WTC11 (cell line): ENCODE measurements at regions not wholly inside any gene's neighbourhood (a gene's known extent, or its start where the extent isn't known, plus 50 kb on each side); places are given as distances from the start of the nearest gene placed in this dataset.

Experiments used
- ATAC-seq: fragments of 200-7000 bp; cut with Tn5 transposase; 2 replicates; pipeline ENCODE4 v1.10.0; 2021; ENCODE audit warnings: mild to moderate bottlenecking, moderate library complexity
- CTCF ChIA-PET: fragments of 300-600 bp; sonication (Branson Sonifier 250); formaldehyde crosslinking; loops from one replicate; lab custom pipeline; 2021; ENCODE audit warnings: antibody characterized with exemption; lab: Charles Lee
- POLR2A ChIA-PET: fragments of 350-600 bp; sonication (Branson Sonifier 250); formaldehyde crosslinking; loops from one replicate; lab custom pipeline; 2021; ENCODE audit warnings: antibody characterized with exemption; lab: Charles Lee
- DNase-seq: peaks from one replicate; pipeline ENCODE4 v3.0.0; 2021; ENCODE audit warnings: low spot score
- H3K27ac Mint-ChIP-seq: 2 replicates; pipeline ENCODE4 v1.8.0; 2021; ENCODE audit warnings: mixed read lengths
- H3K27me3 Mint-ChIP-seq: 2 replicates; pipeline ENCODE4 v1.8.0; 2021; ENCODE audit warnings: low read depth, mild to moderate bottlenecking, moderate library complexity, mixed read lengths
- H3K36me3 Mint-ChIP-seq: 2 replicates; pipeline ENCODE4 v1.8.0; 2021; ENCODE audit warnings: mixed read lengths
- H3K4me1 Mint-ChIP-seq: 2 replicates; pipeline ENCODE4 v1.8.0; 2022; ENCODE audit warnings: mixed read lengths
- H3K4me3 Mint-ChIP-seq: 2 replicates; pipeline ENCODE4 v1.8.0; 2021; ENCODE audit warnings: mild to moderate bottlenecking, moderate library complexity, mixed read lengths
- H3K9me3 Mint-ChIP-seq: 2 replicates; pipeline ENCODE4 v1.8.0; 2021; ENCODE audit warnings: mixed read lengths
- ARID4B ChIP-seq: sonication (generic); formaldehyde crosslinking; IDR thresholded peaks from 2 replicates; pipeline ENCODE4 v1.8.0; 2023; ENCODE audit warnings: missing genetic modification reagents, mild to moderate bottlenecking, borderline replicate concordance
- CDX4 ChIP-seq: fragments of 250-450 bp; sonication (Bioruptor Pico); IDR thresholded peaks from 2 replicates; pipeline ENCODE4 v1.9.0; 2021; ENCODE audit warnings: moderate library complexity, mild to moderate bottlenecking, inconsistent platforms, borderline replicate concordance
- E2F1 ChIP-seq: sonication (generic); formaldehyde crosslinking; IDR thresholded peaks from 2 replicates; pipeline ENCODE4 v1.8.0; 2022; ENCODE audit warnings: mild to moderate bottlenecking, missing genetic modification reagents
- FOXP1 ChIP-seq: sonication (generic); formaldehyde crosslinking; IDR thresholded peaks from 2 replicates; pipeline ENCODE4 v1.8.0; 2022; ENCODE audit warnings: missing genetic modification reagents, mild to moderate bottlenecking, moderate library complexity, borderline replicate concordance
- GRHL2 ChIP-seq: fragments of 250-450 bp; sonication (Bioruptor Pico); IDR thresholded peaks from 2 replicates; pipeline ENCODE4 v1.8.0; 2022; ENCODE audit warnings: mild to moderate bottlenecking, moderate library complexity; ENCODE audit not compliant: insufficient replicate concordance, severe bottlenecking
- IRF1 ChIP-seq: sonication (generic); formaldehyde crosslinking; IDR thresholded peaks from 2 replicates; pipeline ENCODE4 v1.8.0; 2023; ENCODE audit warnings: missing genetic modification reagents
- JUN ChIP-seq: sonication (generic); formaldehyde crosslinking; IDR thresholded peaks from 2 replicates; pipeline ENCODE4 v1.8.0; 2023; ENCODE audit warnings: mild to moderate bottlenecking, missing genetic modification reagents
- KAT7 ChIP-seq: sonication (generic); formaldehyde crosslinking; IDR thresholded peaks from 2 replicates; pipeline ENCODE4 v1.8.1; 2023; ENCODE audit warnings: missing genetic modification reagents, mild to moderate bottlenecking, borderline replicate concordance
- NFATC4 ChIP-seq: fragments of 250-450 bp; sonication (Bioruptor Pico); IDR thresholded peaks from 2 replicates; pipeline ENCODE4 v1.9.0; 2021; ENCODE audit warnings: mild to moderate bottlenecking
- NFE2L1 ChIP-seq: sonication (generic); formaldehyde crosslinking; IDR thresholded peaks from 2 replicates; pipeline ENCODE4 v1.8.1; 2023; ENCODE audit warnings: missing genetic modification reagents
- NR3C1 ChIP-seq: sonication (generic); formaldehyde crosslinking; conservative IDR thresholded peaks from 2 replicates; pipeline ENCODE4 v1.8.1; 2023; ENCODE audit warnings: low read depth, mild to moderate bottlenecking, missing genetic modification reagents
- OVOL2 ChIP-seq: fragments of 250-450 bp; sonication (Bioruptor Pico); IDR thresholded peaks from 2 replicates; pipeline ENCODE4 v1.9.0; 2021; ENCODE audit warnings: mild to moderate bottlenecking, borderline replicate concordance
- PRRX2 ChIP-seq: fragments of 250-450 bp; sonication (Bioruptor Pico); IDR thresholded peaks from 2 replicates; pipeline ENCODE4 v1.8.0; 2021; ENCODE audit warnings: mild to moderate bottlenecking
- RELA ChIP-seq: sonication (generic); formaldehyde crosslinking; IDR thresholded peaks from 2 replicates; pipeline ENCODE4 v1.8.1; 2022; ENCODE audit warnings: missing genetic modification reagents, mild to moderate bottlenecking, borderline replicate concordance
- SMAD3 ChIP-seq: sonication (generic); formaldehyde crosslinking; IDR thresholded peaks from 2 replicates; pipeline ENCODE4 v1.8.0; 2022; ENCODE audit warnings: missing genetic modification reagents, mild to moderate bottlenecking, borderline replicate concordance
- SOX15 ChIP-seq: fragments of 250-450 bp; sonication (Bioruptor Pico); IDR thresholded peaks from 2 replicates; pipeline ENCODE4 v1.9.0; 2021; ENCODE audit warnings: mild to moderate bottlenecking
- SP1 ChIP-seq: sonication (generic); formaldehyde crosslinking; conservative IDR thresholded peaks from 2 replicates; pipeline ENCODE4 v1.8.1; 2022; ENCODE audit warnings: missing genetic modification reagents
- TCF7 ChIP-seq: sonication (generic); formaldehyde crosslinking; IDR thresholded peaks from 2 replicates; pipeline ENCODE4 v1.8.0; 2022; ENCODE audit warnings: mild to moderate bottlenecking, low read depth, missing genetic modification reagents, moderate library complexity
- TEAD1 ChIP-seq: sonication (generic); formaldehyde crosslinking; IDR thresholded peaks from 2 replicates; pipeline ENCODE4 v1.8.0; 2022; ENCODE audit warnings: mild to moderate bottlenecking, missing genetic modification reagents
- TP53 ChIP-seq: sonication (generic); formaldehyde crosslinking; IDR thresholded peaks from 2 replicates; pipeline ENCODE4 v1.8.1; 2023; ENCODE audit warnings: mild to moderate bottlenecking, missing genetic modification reagents
- USF2 ChIP-seq: sonication (generic); formaldehyde crosslinking; IDR thresholded peaks from 2 replicates; pipeline ENCODE4 v1.8.1; 2023; ENCODE audit warnings: mild to moderate bottlenecking, missing genetic modification reagents, moderate library complexity
- ZBTB21 ChIP-seq: sonication (generic); formaldehyde crosslinking; IDR thresholded peaks from 2 replicates; pipeline ENCODE4 v1.8.1; 2023; ENCODE audit warnings: mild to moderate bottlenecking, missing genetic modification reagents, borderline replicate concordance
- ZNF219 ChIP-seq: sonication (generic); formaldehyde crosslinking; IDR thresholded peaks from 2 replicates; pipeline ENCODE4 v1.8.0; 2023; ENCODE audit warnings: missing genetic modification reagents, mild to moderate bottlenecking, borderline replicate concordance
- ZNF263 ChIP-seq: sonication (generic); formaldehyde crosslinking; IDR thresholded peaks from 2 replicates; pipeline ENCODE4 v1.8.1; 2022; ENCODE audit warnings: low read depth, mild to moderate bottlenecking, moderate library complexity, missing genetic modification reagents
- ZNF317 ChIP-seq: sonication (generic); formaldehyde crosslinking; IDR thresholded peaks from 2 replicates; pipeline ENCODE4 v1.8.1; 2023; ENCODE audit warnings: low read depth, mild to moderate bottlenecking, moderate library complexity, missing genetic modification reagents, borderline replicate concordance
- ZNF512 ChIP-seq: sonication (generic); formaldehyde crosslinking; IDR thresholded peaks from 2 replicates; pipeline ENCODE4 v1.8.1; 2022; ENCODE audit warnings: missing genetic modification reagents, borderline replicate concordance

- ChIA-PET POLR2A (no interaction called here), CTCF (no interaction called here)
- no peak for DNase-seq
Observed at GRCh38 chr4:57373991-57374390, 263.8 kb upstream of the IGFBP7 start.

GRCh38 chr4:57371671-57372070 is 261.5 kb upstream of the IGFBP7 start:
- Mint-ChIP-seq H3K9me3 (peaks cover 63% of the 10 kb centered on the region), H3K4me1 (peaks cover 34% of the 10 kb centered on the region), H3K4me3 (no peak overlapping the region), H3K36me3 (peaks cover 22% of the 10 kb centered on the region), H3K27me3 (0 out of 2 replicates have a peak, but pooled peaks cover 4% of the 10 kb centered on the region), H3K27ac (no peak overlapping the region)
- ChIA-PET POLR2A (no interaction called here), CTCF (interaction anchor here (1.5 kb wide), 1 partner anchor 208 kb away, joined by 6 read pairs; no protein-coding TSS in a partner anchor)
- no peak for DNase-seq
- no peak for ATAC-seq
- TF ChIP-seq NR3C1 (CRISPR knock-in tag) (no peak), TCF7 (CRISPR knock-in tag) (no peak), KAT7 (no peak), JUN (CRISPR knock-in tag) (no peak), E2F1 (no peak), ZNF512 (no peak), ZNF317 (CRISPR knock-in tag) (no peak), OVOL2 (no peak), SP1 (CRISPR knock-in tag) (no peak), PRRX2 (CRISPR knock-in tag) (no peak), CDX4 (no peak), RELA (CRISPR knock-in tag) (no peak), TEAD1 (CRISPR knock-in tag) (no peak)

More at GRCh38 chr4:57373991-57374390, 263.8 kb upstream of the IGFBP7 start:
- Mint-ChIP-seq H3K27me3 (no peaks in the 10 kb centered on the region), H3K4me3 (no peak overlapping the region), H3K9me3 (peaks cover 45% of the 10 kb centered on the region), H3K4me1 (peaks cover 31% of the 10 kb centered on the region), H3K36me3 (peaks cover 15% of the 10 kb centered on the region), H3K27ac (no peak overlapping the region)
- TF ChIP-seq USF2 (CRISPR knock-in tag) (no peak), NFATC4 (no peak), SOX15 (CRISPR knock-in tag) (no peak), ZNF317 (CRISPR knock-in tag) (no peak), ZNF263 (no peak), TP53 (no peak), FOXP1 (no peak), OVOL2 (no peak), ZBTB21 (CRISPR knock-in tag) (no peak), IRF1 (CRISPR knock-in tag) (no peak), GRHL2 (CRISPR knock-in tag) (no peak), NFE2L1 (CRISPR knock-in tag) (no peak), ZNF219 (CRISPR knock-in tag) (no peak), SMAD3 (no peak), JUN (CRISPR knock-in tag) (no peak), ARID4B (CRISPR knock-in tag) (no peak)
- ATAC-seq = no peak
